ENCODE measurements at regions not wholly inside any gene's neighbourhood (a gene's known extent, or its start where the extent isn't known, plus 50 kb on each side); places are given as distances from the start of the nearest gene placed in this dataset.

- DNase-seq = no peak
Observed at GRCh38 chr2:133816037-133816436, 247.8 kb upstream of the NCKAP5 start.

GRCh38 chr2:133817680-133818566, 249.7 kb upstream of the NCKAP5 start:
- no peak for DNase-seq

DNA sequence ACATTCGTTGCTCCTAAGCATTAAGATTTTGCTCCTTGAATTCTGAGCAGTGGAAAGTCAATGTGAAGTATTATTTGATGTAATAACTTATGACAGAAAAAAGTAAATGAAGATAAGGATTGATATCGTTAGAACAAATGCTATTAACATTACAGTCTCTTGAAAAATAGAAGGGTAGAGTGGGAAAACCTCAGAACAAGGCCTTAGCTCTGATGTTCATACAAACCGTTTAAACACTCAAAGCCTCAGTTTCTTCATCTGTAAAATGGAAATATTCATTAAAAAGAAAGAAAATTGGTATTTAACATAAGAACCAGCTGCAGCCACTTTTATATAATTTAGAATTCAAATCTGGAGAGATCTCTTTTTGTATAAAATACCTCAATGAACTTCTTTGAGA, 250.4 kb upstream of the NCKAP5 start:
- DNase-seq = no peak

- DNase-seq = no peak
Observed at GRCh38 chr2:133819906-133820305, 251.6 kb upstream of the NCKAP5 start.

DNA sequence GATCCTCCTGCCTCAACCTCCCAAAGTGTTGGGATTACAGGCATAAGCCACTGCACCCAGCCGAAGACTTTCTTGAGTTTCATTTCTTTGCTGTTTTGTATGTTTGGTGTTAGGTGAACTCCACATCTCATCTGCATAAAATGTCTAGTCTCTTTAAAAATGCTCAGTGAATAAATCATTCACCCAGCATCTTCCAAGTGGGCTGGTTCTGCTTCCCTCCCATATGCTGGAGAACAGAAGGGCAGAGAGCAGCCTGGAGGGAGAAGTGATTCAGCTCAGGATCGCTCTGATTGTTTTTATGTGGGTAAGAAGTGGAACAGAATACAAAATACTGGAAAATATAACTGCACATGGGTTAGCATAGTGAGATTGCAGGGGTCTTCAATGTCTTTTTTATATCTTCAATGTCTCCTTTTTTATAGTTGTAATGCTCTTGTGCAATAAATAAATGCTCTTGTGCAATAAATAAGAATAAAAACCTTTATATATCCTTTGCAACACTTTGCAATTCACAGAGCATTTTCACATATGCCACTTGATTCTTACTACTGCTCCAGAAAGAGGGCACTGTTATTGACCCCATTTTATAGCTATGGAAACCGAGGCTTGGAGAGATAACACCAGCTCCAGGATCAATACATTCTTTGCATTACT, 253.0 kb upstream of the NCKAP5 start:
- no peak for DNase-seq

DNA sequence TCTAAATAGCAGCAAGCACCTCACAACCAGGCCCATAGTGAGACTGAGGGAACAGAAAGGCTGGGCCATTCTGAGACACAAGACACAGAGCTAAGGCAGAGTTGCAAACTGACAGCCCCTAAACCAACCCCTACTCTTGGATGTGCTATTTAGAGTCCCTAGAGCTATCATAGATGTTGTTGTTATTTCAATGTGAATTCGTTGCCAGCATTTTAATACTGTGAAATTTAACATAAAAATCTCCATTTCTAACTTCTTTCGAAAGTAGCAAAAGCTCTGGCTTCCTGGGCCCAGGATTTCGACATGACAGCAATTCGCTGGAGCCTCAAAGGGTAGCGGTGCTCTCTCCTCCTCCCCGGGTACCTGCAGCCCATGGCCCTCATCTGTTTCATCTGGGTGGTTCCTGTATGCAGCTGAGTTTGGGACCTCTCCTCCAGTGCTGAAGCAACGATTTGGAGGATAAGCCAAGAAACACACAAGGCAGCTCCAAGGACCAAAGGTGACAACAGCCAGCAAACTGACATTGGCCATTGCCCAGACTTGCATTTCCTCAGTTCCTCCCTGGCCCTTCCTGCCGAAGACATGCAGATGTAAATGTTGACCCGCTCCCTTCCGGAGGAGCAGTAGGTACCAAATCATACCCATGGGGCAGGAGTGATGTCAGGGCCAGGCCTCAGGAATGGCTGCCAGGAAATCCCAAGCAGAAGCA, 254.4 kb upstream of the NCKAP5 start:
- no peak for DNase-seq

DNA sequence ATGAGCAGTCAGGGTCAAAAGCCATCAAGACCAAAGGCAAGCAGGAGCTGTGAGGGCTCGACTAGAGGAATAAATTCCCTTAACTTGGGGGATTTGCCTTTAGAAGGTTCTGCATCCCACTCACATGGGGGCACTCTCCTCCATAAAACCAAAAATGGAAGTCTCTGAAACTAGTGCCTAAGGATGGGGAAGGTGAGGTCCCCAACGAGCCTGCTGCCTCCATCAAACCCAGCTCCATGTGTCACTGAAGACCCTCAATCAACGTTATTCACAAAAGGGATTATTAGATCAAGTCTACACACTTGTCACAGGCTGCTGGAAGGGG, 254.9 kb upstream of the NCKAP5 start:
- no peak for DNase-seq

GRCh38 chr2:133824869-133825268, 256.6 kb upstream of the NCKAP5 start:
- no peak for DNase-seq

DNA sequence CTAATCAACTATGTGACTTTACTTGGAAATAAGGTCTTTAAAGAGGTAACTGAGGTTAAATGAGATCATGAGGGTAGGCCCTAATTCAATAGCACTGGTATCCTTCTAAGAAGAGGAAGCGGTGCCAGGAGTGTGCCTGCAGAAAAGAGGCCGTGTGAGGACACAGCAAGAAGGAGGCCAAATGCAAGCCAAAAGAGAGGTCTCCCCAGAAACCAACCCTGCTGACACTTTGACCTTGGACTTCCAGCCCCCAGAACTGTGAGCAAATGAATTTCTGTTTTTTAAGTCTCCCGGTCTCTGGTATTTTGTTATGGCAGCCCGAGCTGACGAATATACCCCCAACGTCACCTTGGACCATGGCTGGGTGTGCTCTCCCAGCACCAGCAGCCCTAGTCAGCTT, 257.5 kb upstream of the NCKAP5 start:
- no peak for DNase-seq

DNA sequence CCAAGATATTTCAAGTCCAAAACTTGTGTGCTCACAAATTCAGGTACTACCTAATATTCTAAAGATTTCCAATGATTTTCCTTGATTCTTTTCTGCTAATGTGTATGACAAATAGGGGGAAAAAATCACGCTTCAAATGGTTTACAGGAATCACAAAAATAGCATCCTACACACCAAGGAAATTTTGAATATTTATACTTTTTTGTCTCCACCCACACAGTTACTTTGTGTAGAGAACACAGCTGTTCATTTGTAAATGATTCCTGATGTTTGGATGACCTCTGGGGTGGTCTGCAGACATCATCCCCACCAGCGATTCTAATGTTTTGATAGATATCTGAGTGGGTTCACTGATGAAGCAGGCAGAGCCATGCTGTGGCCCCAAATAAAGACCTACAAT, 260.6 kb upstream of the NCKAP5 start:
- DNase-seq = no peak

DNA sequence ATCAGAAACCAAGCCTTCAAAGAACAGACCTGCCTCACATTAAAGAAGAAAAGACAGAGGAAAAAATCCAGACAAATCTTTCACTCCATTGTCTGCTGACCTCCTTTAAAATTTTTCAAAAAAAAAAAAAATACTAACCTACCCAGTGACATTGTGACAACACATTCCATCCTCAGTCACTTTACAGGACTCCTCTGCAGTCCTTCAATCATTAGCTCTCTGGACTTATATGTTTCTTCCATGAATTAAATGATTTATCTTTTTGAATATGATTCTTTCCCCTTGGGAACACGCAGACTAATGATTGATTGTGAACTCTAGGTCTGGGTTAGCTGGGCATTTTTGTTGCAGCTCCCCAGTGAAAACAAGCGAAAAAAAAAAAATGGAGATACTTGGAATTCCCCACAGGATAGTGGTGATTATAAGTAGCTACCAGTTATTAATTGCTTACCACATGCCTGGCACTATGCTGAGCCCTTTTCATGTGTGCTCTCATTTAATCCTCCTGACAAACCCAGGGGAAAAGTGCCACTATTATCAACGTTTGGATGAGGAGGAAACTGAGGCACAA, 261.3 kb upstream of the NCKAP5 start:
- no peak for DNase-seq

GRCh38 chr2:133833746-133834145, 265.5 kb upstream of the NCKAP5 start:
- DNase-seq = no peak

DNA sequence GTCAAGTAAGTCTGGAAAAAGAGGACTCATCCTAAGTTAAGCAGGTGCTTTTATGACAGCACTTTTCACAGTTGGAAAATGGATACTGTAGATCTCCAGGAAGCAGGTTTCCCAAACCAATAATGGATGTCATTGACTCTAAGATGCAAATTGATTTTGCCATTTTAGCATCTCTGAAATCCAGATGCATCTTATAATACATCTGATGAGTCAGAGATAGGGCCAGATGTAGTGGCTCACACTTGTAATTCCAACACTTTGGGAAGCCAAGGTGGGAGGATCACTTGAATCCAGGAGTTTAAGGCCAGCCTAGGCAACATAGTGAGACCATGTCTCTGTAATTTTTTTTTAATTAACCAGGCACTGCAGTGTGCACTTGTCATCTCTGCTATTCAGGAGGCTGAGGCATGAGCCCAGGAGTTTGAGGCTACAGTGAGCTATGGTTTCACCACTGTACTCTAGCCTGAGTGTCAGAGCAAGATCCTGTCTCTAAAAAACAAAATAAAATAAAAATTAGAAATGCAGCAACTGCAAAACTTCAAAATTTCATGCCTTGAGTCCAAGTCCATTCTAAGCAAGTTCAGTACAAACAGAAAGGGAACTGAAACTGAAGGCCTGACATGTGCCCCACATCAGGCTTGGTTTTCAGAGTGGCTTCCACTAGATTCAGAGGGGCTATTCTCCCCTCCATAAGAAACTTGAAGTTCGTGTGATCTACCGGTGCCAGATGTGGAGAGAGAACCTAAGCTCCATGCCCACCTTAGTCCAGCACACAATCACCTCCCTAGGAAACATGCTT, 267.8 kb upstream of the NCKAP5 start:
- no peak for DNase-seq

DNA sequence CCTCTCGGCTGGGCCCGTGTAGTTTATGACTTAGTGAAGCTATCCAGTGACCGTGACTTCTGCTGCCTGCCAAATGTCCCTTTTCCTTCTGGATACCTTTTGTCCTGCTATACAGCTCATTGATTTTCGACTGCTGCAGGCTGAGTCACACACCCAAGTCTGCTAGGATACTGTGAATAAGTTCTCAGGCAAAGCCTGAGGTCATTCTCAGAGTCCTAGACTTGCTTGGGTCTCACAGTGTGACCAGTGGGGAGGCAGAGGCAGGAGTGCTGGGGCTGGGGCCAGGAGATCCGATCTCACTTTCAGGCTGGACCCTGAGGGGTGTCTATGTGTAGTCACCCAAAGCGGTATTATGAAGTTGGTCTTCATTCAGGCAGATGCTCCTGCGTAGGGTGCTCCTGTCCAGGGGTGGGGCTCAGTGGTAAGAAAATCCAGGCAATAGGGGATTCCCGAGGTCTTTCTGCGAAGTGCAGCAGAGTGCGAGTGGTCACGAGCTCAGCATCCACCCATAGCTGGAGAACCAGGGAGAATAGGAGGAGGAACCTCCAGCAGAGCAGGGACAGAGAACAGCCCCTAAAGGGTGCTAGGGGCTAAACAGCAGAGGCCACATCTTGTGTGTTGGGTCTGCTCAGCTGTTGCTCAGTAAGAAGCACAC, 268.6 kb upstream of the NCKAP5 start:
- no peak for DNase-seq

- no peak for DNase-seq
Observed at GRCh38 chr2:133837441-133838094, 269.3 kb upstream of the NCKAP5 start.

- no peak for DNase-seq
Observed at GRCh38 chr2:133838642-133839365, 270.5 kb upstream of the NCKAP5 start.

- DNase-seq = no peak
Observed at GRCh38 chr2:133839677-133840076, 271.4 kb upstream of the NCKAP5 start.

DNA sequence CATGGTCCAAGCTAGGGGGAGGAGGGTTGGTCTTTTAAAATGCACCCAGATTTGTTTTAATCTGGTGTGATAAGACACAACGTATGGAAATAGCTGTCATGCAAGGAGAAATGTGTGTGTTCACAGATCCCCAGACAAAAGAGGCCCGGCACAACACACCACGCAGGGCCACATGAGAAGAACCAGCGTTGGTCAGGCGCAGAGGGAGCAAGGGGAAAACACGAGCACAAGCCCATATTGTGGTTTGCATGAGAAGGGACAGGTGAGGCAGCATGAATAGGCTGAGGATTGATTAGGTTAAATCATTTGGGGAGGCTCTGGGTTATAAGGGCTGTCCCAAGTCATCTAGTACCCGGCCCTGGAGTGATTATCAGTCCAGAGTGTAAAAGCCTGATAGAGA, 272.5 kb upstream of the NCKAP5 start:
- no peak for DNase-seq

DNA sequence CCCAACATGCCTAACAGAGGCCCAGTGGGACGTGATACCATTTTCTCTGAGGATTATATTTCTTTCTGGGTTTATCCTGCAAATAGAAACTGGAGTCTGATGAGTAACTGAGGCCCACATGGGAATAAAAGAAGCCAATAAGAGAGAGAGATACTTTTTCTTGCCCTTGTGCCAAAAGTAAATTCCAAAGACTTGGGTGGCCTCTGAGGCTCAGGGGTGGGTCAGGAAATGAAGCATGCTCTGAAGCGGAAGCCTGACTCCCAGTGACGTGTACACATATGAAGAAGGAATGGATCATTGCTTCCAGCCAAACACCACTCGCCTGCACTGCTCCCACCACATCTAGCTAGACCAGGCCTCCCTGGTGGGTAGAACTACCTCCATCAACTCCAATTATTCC, 273.6 kb upstream of the NCKAP5 start:
- no peak for DNase-seq

- DNase-seq = no peak
Observed at GRCh38 chr2:133842446-133842845, 274.2 kb upstream of the NCKAP5 start.

DNA sequence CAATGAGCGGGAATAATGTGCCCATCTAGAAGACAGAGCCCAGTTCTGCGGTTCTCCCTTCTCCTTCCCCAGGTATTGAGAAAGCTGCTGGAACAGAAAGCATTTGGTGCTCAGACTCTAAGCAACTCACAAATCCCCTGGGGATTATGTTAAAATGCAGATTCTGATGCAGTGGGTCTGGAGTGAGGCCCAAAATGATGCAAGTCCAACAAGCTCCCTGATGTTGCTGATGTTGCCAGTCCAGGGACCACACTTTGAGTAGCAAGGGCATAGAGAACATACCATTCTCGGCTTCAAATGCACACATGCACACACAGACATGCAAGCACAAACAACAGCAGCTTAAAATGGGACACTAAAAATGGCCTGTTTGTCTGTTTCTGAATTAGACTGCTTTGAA, 274.8 kb upstream of the NCKAP5 start:
- no peak for DNase-seq

Measured in NCI-H2081 (cell line).